GM23338 (cell line): ENCODE measurements at regions not wholly inside any gene's neighbourhood (a gene's known extent, or its start where the extent isn't known, plus 50 kb on each side); places are given as distances from the start of the nearest gene placed in this dataset.

Experiments
- ATAC-seq: fragments of 200-7000 bp; cut with Tn5 transposase; 3 replicates; pipeline ENCODE4 v1.9.1; 2020
- DNase-seq: peaks from one replicate; pipeline ENCODE4 v3.0.0-alpha.2; 2015; ENCODE audit warnings: low spot score
- H2AFZ ChIP-seq: fragments of 200-600 bp; sonication (generic); 2 replicates; pipeline ENCODE4 v1.8.0; 2016; ENCODE audit warnings: antibody characterized with exemption, mild to moderate bottlenecking, moderate library complexity
- H3F3A ChIP-seq: fragments of 200-600 bp; sonication (generic); replicated peaks from 2 replicates; pipeline ENCODE4 v1.8.0; 2017; ENCODE audit warnings: antibody characterized with exemption, mixed run types, low read depth
- H3K27ac ChIP-seq: fragments of 200-600 bp; sonication (generic); 2 replicates; pipeline ENCODE4 v1.6.1; 2016; ENCODE audit warnings: low read depth
- H3K27me3 ChIP-seq: fragments of 200-600 bp; sonication (generic); 2 replicates; pipeline ENCODE4 v1.8.0; 2016; ENCODE audit warnings: mild to moderate bottlenecking, mixed run types, moderate library complexity; ENCODE audit not compliant: insufficient read depth
- H3K36me3 ChIP-seq: fragments of 200-600 bp; sonication (generic); 2 replicates; pipeline ENCODE4 v1.8.0; 2016; ENCODE audit warnings: mild to moderate bottlenecking; ENCODE audit not compliant: insufficient read depth
- H3K4me1 ChIP-seq: fragments of 200-600 bp; sonication (generic); 2 replicates; pipeline ENCODE4 v1.8.0; 2016; ENCODE audit warnings: mild to moderate bottlenecking, moderate library complexity; ENCODE audit not compliant: insufficient read depth
- H3K4me2 ChIP-seq: fragments of 200-600 bp; sonication (generic); 2 replicates; pipeline ENCODE4 v1.7.1; 2017; ENCODE audit warnings: mixed run types
- H3K4me3 ChIP-seq: fragments of 200-600 bp; sonication (generic); 2 replicates; pipeline ENCODE4 v1.6.1; 2016; ENCODE audit warnings: mixed run types
- H3K79me2 ChIP-seq: fragments of 200-600 bp; sonication (generic); replicated peaks from 2 replicates; pipeline ENCODE4 v1.8.0; 2017; ENCODE audit warnings: mild to moderate bottlenecking; ENCODE audit not compliant: insufficient read depth
- H3K9me2 ChIP-seq: fragments of 200-600 bp; sonication (generic); 2 replicates; pipeline ENCODE4 v1.8.0; 2017; ENCODE audit not compliant: insufficient read depth
- H4K20me1 ChIP-seq: fragments of 200-600 bp; sonication (generic); replicated peaks from 2 replicates; pipeline ENCODE4 v1.8.0; 2017; ENCODE audit warnings: mild to moderate bottlenecking; ENCODE audit not compliant: insufficient read depth
- H3K27ac Mint-ChIP-seq: 2 replicates; pipeline ENCODE4 v1.8.0; 2020; ENCODE audit warnings: inconsistent platforms, mild to moderate bottlenecking, moderate library complexity, mixed read lengths
- H3K27me3 Mint-ChIP-seq: 3 replicates; pipeline ENCODE4 v1.8.0; 2022; ENCODE audit warnings: low read depth, mild to moderate bottlenecking, moderate library complexity, mixed read lengths, inconsistent platforms; ENCODE audit not compliant: insufficient read depth, poor library complexity
- H3K36me3 Mint-ChIP-seq: 3 replicates; pipeline ENCODE4 v1.8.0; 2021; ENCODE audit warnings: low read depth, mild to moderate bottlenecking, inconsistent platforms, moderate library complexity, mixed read lengths
- H3K4me1 Mint-ChIP-seq: 3 replicates; pipeline ENCODE4 v1.8.0; 2020; ENCODE audit warnings: mild to moderate bottlenecking, inconsistent platforms, mixed read lengths
- H3K4me3 Mint-ChIP-seq: 3 replicates; pipeline ENCODE4 v1.8.0; 2021; ENCODE audit warnings: moderate library complexity, mild to moderate bottlenecking, inconsistent platforms, mixed read lengths
- H3K9me3 Mint-ChIP-seq: 3 replicates; pipeline ENCODE4 v1.8.0; 2020; ENCODE audit warnings: moderate library complexity, mild to moderate bottlenecking, inconsistent platforms, mixed read lengths
- CREB1 ChIP-seq: fragments of 250-450 bp; sonication (Bioruptor Pico); IDR thresholded peaks from 2 replicates; pipeline ENCODE4 v1.5.0; 2020; ENCODE audit warnings: low read depth, mild to moderate bottlenecking, moderate library complexity
- CTCF ChIP-seq, 2 experiments: fragments of 200-600 bp in 1 of 2; sonication (generic) in 1 of 2; conservative IDR thresholded peaks; 2 replicates each; pipeline versions ENCODE4 v1.5.1 to v1.6.1; 2016 to 2017; ENCODE audit warnings: antibody characterized with exemption in 2 of 2, low read depth in 2 of 2, mild to moderate bottlenecking in 2 of 2, moderate library complexity in 1 of 2
- ETS1 ChIP-seq: IDR thresholded peaks from 2 replicates; pipeline ENCODE4 v1.6.1; 2016; ENCODE audit warnings: antibody characterized with exemption
- EZH2 ChIP-seq: fragments of 200-600 bp; sonication (generic); IDR thresholded peaks from one replicate; pipeline ENCODE4 v1.8.0; 2017; ENCODE audit warnings: antibody characterized with exemption, mild to moderate bottlenecking, low read depth; ENCODE audit not compliant: unreplicated experiment
- EZH2phosphoT487 ChIP-seq: fragments of 200-600 bp; sonication (generic); IDR thresholded peaks from one replicate; pipeline ENCODE4 v1.8.1; 2018; ENCODE audit warnings: antibody characterized with exemption; ENCODE audit not compliant: unreplicated experiment
- JUNB ChIP-seq: IDR thresholded peaks from one replicate; pipeline ENCODE4 v1.6.1; 2016; ENCODE audit warnings: antibody characterized with exemption; ENCODE audit not compliant: unreplicated experiment
- NANOG ChIP-seq: IDR thresholded peaks from 2 replicates; pipeline ENCODE4 v1.6.1; 2016; ENCODE audit warnings: antibody characterized with exemption, borderline replicate concordance
- POLR2AphosphoS5 ChIP-seq: IDR thresholded peaks from 2 replicates; pipeline ENCODE4 v1.6.1; 2016; ENCODE audit warnings: antibody characterized with exemption, low read depth
- STAT1 ChIP-seq: IDR thresholded peaks from one replicate; pipeline ENCODE4 v1.6.1; 2016; ENCODE audit warnings: antibody characterized with exemption; ENCODE audit not compliant: unreplicated experiment
- ZNF114 ChIP-seq: fragments of 250-450 bp; sonication (Bioruptor Pico); IDR thresholded peaks from 2 replicates; pipeline ENCODE4 v1.5.0; 2020; ENCODE audit warnings: mild to moderate bottlenecking, moderate library complexity
- ZNF331 ChIP-seq: fragments of 250-450 bp; sonication (Bioruptor Pico); IDR thresholded peaks from 2 replicates; pipeline ENCODE4 v1.5.0; 2020; ENCODE audit warnings: low read depth, mild to moderate bottlenecking, moderate library complexity
- TF ChIP-seq, protein P1 (sequence below): fragments of 250-450 bp; sonication (Bioruptor Pico); IDR thresholded peaks from 2 replicates; pipeline ENCODE4 v1.5.0; 2020; ENCODE audit warnings: mild to moderate bottlenecking, moderate library complexity
- TF ChIP-seq, protein P2 (sequence below): IDR thresholded peaks from one replicate; pipeline ENCODE4 v1.6.1; 2018; ENCODE audit warnings: antibody characterized with exemption; ENCODE audit not compliant: unreplicated experiment

DNA sequence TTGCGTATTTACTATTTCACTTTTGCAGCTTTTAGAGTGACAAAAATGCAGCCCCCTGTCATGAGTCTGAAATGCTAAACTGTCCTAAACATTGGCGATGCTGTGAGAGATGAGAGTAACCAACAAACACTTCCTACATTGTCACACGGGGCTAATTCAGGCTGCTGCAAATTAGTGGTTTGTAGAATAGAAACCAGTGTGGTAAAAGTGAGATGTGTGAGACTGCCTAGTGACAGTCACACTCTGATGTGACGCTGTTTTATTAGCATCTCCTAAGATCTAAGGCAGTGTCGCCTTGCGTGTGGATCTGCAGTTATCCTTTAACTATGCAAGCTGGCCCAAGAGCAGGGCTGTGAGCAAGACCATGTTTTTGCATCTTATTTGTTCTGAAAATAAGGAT is 800.2 kb upstream of the TENM3 start:
- H3K9me3 Mint-ChIP-seq: no peaks in the 10 kb centered on the region
- no peaks in the 10 kb centered on the region for H3K36me3 Mint-ChIP-seq
- Histone ChIP-seq H2AFZ (peak overlapping the region; percentile 15; the same call in 1 of the 2 replicates), H3F3A (no peaks in the 10 kb centered on the region), H4K20me1 (no peaks in the 10 kb centered on the region), H3K9me2 (peaks cover 5% of the 10 kb centered on the region; the same call in 1 of the 2 replicates), H3K4me1 (peaks cover 13% of the 10 kb centered on the region), H3K27ac (no peak overlapping the region), H3K27me3 (no peaks in the 10 kb centered on the region), H3K4me2 (no peak overlapping the region), H3K36me3 (no peaks in the 10 kb centered on the region; the same call in 1 of the 2 replicates), H3K4me3 (no peak overlapping the region), H3K79me2 (no peaks in the 10 kb centered on the region)
- TF ChIP-seq NANOG: no peak
- TF ChIP-seq, protein P1, sequence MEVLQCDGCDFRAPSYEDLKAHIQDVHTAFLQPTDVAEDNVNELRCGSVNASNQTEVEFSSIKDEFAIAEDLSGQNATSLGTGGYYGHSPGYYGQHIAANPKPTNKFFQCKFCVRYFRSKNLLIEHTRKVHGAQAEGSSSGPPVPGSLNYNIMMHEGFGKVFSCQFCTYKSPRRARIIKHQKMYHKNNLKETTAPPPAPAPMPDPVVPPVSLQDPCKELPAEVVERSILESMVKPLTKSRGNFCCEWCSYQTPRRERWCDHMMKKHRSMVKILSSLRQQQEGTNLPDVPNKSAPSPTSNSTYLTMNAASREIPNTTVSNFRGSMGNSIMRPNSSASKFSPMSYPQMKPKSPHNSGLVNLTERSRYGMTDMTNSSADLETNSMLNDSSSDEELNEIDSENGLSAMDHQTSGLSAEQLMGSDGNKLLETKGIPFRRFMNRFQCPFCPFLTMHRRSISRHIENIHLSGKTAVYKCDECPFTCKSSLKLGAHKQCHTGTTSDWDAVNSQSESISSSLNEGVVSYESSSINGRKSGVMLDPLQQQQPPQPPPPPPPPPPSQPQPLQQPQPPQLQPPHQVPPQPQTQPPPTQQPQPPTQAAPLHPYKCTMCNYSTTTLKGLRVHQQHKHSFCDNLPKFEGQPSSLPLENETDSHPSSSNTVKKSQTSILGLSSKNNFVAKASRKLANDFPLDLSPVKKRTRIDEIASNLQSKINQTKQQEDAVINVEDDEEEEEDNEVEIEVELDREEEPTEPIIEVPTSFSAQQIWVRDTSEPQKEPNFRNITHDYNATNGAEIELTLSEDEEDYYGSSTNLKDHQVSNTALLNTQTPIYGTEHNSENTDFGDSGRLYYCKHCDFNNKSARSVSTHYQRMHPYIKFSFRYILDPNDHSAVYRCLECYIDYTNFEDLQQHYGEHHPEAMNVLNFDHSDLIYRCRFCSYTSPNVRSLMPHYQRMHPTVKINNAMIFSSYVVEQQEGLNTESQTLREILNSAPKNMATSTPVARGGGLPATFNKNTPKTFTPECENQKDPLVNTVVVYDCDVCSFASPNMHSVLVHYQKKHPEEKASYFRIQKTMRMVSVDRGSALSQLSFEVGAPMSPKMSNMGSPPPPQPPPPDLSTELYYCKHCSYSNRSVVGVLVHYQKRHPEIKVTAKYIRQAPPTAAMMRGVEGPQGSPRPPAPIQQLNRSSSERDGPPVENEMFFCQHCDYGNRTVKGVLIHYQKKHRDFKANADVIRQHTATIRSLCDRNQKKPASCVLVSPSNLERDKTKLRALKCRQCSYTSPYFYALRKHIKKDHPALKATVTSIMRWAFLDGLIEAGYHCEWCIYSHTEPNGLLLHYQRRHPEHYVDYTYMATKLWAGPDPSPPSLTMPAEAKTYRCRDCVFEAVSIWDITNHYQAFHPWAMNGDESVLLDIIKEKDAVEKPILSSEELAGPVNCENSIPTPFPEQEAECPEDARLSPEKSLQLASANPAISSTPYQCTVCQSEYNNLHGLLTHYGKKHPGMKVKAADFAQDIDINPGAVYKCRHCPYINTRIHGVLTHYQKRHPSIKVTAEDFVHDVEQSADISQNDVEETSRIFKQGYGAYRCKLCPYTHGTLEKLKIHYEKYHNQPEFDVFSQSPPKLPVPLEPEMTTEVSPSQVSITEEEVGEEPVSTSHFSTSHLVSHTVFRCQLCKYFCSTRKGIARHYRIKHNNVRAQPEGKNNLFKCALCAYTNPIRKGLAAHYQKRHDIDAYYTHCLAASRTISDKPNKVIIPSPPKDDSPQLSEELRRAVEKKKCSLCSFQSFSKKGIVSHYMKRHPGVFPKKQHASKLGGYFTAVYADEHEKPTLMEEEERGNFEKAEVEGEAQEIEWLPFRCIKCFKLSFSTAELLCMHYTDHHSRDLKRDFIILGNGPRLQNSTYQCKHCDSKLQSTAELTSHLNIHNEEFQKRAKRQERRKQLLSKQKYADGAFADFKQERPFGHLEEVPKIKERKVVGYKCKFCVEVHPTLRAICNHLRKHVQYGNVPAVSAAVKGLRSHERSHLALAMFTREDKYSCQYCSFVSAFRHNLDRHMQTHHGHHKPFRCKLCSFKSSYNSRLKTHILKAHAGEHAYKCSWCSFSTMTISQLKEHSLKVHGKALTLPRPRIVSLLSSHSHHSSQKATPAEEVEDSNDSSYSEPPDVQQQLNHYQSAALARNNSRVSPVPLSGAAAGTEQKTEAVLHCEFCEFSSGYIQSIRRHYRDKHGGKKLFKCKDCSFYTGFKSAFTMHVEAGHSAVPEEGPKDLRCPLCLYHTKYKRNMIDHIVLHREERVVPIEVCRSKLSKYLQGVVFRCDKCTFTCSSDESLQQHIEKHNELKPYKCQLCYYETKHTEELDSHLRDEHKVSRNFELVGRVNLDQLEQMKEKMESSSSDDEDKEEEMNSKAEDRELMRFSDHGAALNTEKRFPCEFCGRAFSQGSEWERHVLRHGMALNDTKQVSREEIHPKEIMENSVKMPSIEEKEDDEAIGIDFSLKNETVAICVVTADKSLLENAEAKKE (CRISPR knock-in tag): no peak
- TF ChIP-seq POLR2AphosphoS5: no peak
- TF ChIP-seq EZH2phosphoT487: no peak
- no peak for TF ChIP-seq CREB1 (CRISPR knock-in tag)
- TF ChIP-seq JUNB: no peak
- no peak for TF ChIP-seq ZNF331
- TF ChIP-seq ETS1: no peak
- TF ChIP-seq EZH2: no peak
- TF ChIP-seq CTCF (conservative IDR thresholded peaks at IDR 0.05; ENCODE audit: low read depth in 2 of 2): no peak
- TF ChIP-seq, protein P2, sequence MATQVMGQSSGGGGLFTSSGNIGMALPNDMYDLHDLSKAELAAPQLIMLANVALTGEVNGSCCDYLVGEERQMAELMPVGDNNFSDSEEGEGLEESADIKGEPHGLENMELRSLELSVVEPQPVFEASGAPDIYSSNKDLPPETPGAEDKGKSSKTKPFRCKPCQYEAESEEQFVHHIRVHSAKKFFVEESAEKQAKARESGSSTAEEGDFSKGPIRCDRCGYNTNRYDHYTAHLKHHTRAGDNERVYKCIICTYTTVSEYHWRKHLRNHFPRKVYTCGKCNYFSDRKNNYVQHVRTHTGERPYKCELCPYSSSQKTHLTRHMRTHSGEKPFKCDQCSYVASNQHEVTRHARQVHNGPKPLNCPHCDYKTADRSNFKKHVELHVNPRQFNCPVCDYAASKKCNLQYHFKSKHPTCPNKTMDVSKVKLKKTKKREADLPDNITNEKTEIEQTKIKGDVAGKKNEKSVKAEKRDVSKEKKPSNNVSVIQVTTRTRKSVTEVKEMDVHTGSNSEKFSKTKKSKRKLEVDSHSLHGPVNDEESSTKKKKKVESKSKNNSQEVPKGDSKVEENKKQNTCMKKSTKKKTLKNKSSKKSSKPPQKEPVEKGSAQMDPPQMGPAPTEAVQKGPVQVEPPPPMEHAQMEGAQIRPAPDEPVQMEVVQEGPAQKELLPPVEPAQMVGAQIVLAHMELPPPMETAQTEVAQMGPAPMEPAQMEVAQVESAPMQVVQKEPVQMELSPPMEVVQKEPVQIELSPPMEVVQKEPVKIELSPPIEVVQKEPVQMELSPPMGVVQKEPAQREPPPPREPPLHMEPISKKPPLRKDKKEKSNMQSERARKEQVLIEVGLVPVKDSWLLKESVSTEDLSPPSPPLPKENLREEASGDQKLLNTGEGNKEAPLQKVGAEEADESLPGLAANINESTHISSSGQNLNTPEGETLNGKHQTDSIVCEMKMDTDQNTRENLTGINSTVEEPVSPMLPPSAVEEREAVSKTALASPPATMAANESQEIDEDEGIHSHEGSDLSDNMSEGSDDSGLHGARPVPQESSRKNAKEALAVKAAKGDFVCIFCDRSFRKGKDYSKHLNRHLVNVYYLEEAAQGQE: no peak
- TF ChIP-seq STAT1: no peak
- no peak for TF ChIP-seq ZNF114 (CRISPR knock-in tag)
- no peak overlapping the region for H3K4me3 Mint-ChIP-seq
- H3K27ac Mint-ChIP-seq: no peak overlapping the region
- DNase-seq: no peak
- H3K27me3 Mint-ChIP-seq: peaks cover 2% of the 10 kb centered on the region
- ATAC-seq: no peak
- H3K4me1 Mint-ChIP-seq: peaks cover 12% of the 10 kb centered on the region
